ENCODE measurements at regions not wholly inside any gene's neighbourhood (a gene's known extent, or its start where the extent isn't known, plus 50 kb on each side); places are given as distances from the start of the nearest gene placed in this dataset.

DNA sequence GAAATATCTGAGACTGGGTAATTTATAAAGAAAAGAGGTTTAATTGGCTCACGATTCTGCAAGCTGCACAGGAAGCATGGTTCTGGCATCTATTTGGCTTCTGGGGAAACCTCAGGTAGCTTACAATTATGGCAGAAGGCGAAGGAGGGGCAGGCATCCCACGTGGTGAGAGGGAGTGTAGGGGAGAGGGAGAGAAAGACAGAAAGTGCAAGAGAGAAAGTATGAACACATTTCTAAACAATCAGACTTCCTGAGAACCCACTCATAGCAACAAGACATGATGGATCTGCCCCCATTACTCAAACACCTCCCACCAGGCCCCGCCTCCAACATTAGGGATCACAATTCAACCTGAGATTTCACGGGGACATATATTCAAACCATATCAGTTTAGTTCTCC, 107.4 kb downstream of the PERP start:
- TF ChIP-seq, protein P1, sequence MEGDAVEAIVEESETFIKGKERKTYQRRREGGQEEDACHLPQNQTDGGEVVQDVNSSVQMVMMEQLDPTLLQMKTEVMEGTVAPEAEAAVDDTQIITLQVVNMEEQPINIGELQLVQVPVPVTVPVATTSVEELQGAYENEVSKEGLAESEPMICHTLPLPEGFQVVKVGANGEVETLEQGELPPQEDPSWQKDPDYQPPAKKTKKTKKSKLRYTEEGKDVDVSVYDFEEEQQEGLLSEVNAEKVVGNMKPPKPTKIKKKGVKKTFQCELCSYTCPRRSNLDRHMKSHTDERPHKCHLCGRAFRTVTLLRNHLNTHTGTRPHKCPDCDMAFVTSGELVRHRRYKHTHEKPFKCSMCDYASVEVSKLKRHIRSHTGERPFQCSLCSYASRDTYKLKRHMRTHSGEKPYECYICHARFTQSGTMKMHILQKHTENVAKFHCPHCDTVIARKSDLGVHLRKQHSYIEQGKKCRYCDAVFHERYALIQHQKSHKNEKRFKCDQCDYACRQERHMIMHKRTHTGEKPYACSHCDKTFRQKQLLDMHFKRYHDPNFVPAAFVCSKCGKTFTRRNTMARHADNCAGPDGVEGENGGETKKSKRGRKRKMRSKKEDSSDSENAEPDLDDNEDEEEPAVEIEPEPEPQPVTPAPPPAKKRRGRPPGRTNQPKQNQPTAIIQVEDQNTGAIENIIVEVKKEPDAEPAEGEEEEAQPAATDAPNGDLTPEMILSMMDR (IDR thresholded peaks at IDR 0.05; ENCODE audit: poor library complexity, severe bottlenecking) = no peak
- no peak for TF ChIP-seq EP300 (conservative IDR thresholded peaks at IDR 0.05; ENCODE audit: poor library complexity, severe bottlenecking)
- no peak for TF ChIP-seq EZH2 (IDR thresholded peaks at IDR 0.05; ENCODE audit: borderline replicate concordance, insufficient read depth, low read length, poor library complexity, severe bottlenecking)
- TF ChIP-seq POLR2AphosphoS5 (IDR thresholded peaks at IDR 0.05) = no peak
- TF ChIP-seq RAD21 (conservative IDR thresholded peaks at IDR 0.05) = no peak

All from neural cell (in vitro differentiated cells).